ELR (cell line): ENCODE measurements at regions not wholly inside any gene's neighbourhood (a gene's known extent, or its start where the extent isn't known, plus 50 kb on each side); places are given as distances from the start of the nearest gene placed in this dataset.
A peak's percentile ranks its signal among the peaks of the same experiment; 100 is the strongest.

Experiments
- DNase-seq: peaks from one replicate; pipeline ENCODE4 v3.0.0-alpha.2; 2015; ENCODE audit warnings: low read depth

GRCh38 chr4:155616117-155616516 is 50.5 kb upstream of the GUCY1A1 start:
- no peak for DNase-seq

GRCh38 chr4:155615081-155615887 is 51.4 kb upstream of the GUCY1A1 start:
- no peak for DNase-seq

GRCh38 chr4:155614111-155614762 is 52.4 kb upstream of the GUCY1A1 start:
- DNase-seq, result peak; percentile 25

GRCh38 chr4:155612074-155612473 is 54.6 kb upstream of the GUCY1A1 start:
- no peak for DNase-seq

- no peak for DNase-seq
Measured at GRCh38 chr4:155611501-155611900, 55.1 kb upstream of the GUCY1A1 start.

- no peak for DNase-seq
Measured at GRCh38 chr4:155610143-155610542, 56.5 kb upstream of the GUCY1A1 start.

GRCh38 chr4:155609455-155610059 is 57.1 kb upstream of the GUCY1A1 start:
- no peak for DNase-seq

- DNase-seq, result peak; percentile 19
Measured at GRCh38 chr4:155608225-155608885, 58.3 kb upstream of the GUCY1A1 start.

GRCh38 chr4:155607481-155607880 is 59.2 kb upstream of the GUCY1A1 start:
- no peak for DNase-seq

- DNase-seq, result peak; percentile 76
Measured at GRCh38 chr4:155604718-155605626, 61.7 kb upstream of the GUCY1A1 start.

- DNase-seq, result no peak
Measured at GRCh38 chr4:155603360-155603891, 63.2 kb upstream of the GUCY1A1 start.

- DNase-seq, result no peak
Measured at GRCh38 chr4:155602351-155603140, 64.1 kb upstream of the GUCY1A1 start.

- DNase-seq, result no peak
Measured at GRCh38 chr4:155600244-155600643, 66.4 kb upstream of the GUCY1A1 start.

- no peak for DNase-seq
Measured at GRCh38 chr4:155599596-155599995, 67.1 kb upstream of the GUCY1A1 start.

GRCh38 chr4:155599085-155599484 is 67.6 kb upstream of the GUCY1A1 start:
- DNase-seq, result no peak

GRCh38 chr4:155597933-155598451 is 68.7 kb upstream of the GUCY1A1 start:
- no peak for DNase-seq

GRCh38 chr4:155597281-155597680 is 69.4 kb upstream of the GUCY1A1 start:
- no peak for DNase-seq

- no peak for DNase-seq
Measured at GRCh38 chr4:155593793-155594192, 72.9 kb upstream of the GUCY1A1 start.

- DNase-seq, result no peak
Measured at GRCh38 chr4:155592938-155593297, 73.7 kb upstream of the GUCY1A1 start.
